ENCODE measurements at regions not wholly inside any gene's neighbourhood (a gene's known extent, or its start where the extent isn't known, plus 50 kb on each side); places are given as distances from the start of the nearest gene placed in this dataset.
"Not testable (repeated sequence)": the region's sequence is repeated elsewhere in the genome, so short reads cannot be mapped to it uniquely, and the experiment has no call there.

DNA sequence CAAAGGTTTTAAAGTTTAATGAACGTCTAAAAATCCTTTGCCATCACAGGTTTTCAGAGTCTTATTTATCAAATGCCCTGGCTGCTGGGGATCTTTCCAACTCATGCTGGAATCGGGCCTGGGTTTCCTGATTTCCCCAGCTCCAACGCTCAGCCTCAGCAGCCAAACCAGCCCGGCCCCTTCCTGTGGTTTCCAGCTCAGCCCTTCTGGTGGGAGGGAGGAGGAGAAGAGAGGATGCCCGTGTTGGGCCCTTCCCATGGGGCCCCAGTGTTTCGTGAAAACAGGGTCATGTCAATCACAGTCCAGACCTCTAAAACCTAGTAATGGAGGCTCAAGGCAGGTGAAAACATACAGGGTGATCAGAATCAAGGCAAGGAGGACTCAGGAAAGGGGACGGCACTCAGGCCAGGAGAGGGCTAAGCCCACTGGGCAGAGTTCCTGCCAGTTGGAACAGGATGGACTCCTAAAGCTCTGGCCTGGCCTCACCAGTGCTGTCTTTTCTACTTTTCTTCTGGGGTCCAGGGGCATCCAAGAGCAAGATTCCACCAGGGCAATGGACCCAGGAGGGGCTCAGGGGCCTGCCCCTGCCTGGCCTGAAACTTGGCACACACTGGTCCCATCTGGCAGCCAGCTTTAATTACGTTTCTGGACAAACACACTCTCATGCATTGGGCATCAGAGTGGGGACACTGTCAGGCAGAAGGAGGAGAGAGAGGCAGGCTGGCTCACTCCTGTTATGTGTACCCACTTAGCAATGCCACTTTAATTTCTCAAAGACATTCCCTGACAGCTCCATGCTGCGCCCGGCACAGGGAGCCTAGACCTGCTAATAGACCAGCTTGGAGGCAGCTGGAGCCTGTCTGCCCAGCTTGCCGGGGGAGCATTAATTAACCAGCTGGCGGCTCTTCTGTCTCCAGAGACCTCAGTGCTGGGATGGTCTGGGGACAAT lies 194.6 kb downstream of the FAM43A start:
- Histone ChIP-seq H3K4me1 (ENCODE audit: control insufficient read depth in 1 of 2, insufficient read depth in 2 of 2, low read length in 2 of 2) (peaks cover 10 to 18% of the 10 kb centered on the region in 2 donors), H3K36me3 (ENCODE audit: control insufficient read depth in 1 of 2, insufficient read depth in 2 of 2, low read length in 2 of 2) (no peaks in the 10 kb centered on the region), H3K4me3 (ENCODE audit: low read depth in 1 of 2, low read length in 2 of 2) (no peak overlapping the region), H3K27ac (ENCODE audit: low read length) (peak overlapping the region; percentile 31), H3K27me3 (ENCODE audit: low read depth, low read length) (no peaks in the 10 kb centered on the region), H3K9me3 (ENCODE audit: control insufficient read depth in 1 of 2, low read length in 2 of 2) (peaks cover 0 to 17% of the 10 kb centered on the region in 2 donors)

DNA sequence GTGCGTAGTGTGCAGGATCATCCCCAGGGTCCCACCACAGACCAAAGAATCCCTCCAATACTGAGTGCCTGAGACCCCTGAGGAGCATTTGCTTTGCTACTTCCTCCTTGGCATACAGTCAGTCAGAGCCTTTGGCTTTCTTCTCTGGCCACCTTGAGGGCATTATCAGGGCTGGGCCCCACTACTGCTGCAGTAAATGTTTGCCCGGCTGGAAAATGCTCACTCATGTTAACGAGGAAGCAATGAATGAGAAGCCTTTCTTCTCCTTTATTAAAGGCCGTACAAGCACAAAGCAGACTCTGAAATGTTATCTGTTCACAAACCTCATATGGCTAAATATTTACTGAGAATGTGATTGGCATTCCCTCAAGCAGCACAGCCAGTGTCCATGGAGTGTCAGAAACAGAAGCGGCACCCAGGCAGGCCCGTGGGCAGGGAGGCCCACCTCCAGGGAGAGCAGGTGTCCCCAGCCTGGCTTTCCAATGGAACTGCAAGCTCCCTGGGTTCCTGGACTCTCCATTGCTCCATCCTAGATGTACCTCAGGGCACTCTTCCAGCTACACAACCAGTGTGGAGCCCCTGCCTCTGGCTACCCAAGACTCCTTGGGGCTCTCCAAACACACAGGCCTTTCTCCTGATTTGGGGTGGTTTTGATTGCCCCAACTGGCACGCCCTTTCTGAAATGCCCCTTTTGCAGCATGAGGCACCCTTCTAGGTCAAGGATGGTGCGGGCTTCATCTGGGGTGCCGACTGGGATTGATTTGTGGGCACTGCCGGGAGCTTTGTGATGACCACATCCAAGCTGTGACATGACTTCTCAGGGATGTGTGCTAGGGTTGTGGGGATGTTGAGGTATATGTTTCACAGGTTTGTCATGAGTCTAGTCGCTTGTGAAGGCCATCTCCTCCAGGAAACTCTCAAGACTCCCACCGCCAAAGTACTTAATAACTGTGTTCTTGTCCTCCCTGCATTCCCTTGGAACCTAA lies 195.6 kb downstream of the FAM43A start:
- Histone ChIP-seq H3K27me3 (ENCODE audit: low read depth, low read length) (no peaks in the 10 kb centered on the region), H3K36me3 (ENCODE audit: control insufficient read depth in 1 of 2, insufficient read depth in 2 of 2, low read length in 2 of 2) (no peaks in the 10 kb centered on the region), H3K4me3 (ENCODE audit: low read depth in 1 of 2, low read length in 2 of 2) (no peak overlapping the region), H3K4me1 (ENCODE audit: control insufficient read depth in 1 of 2, insufficient read depth in 2 of 2, low read length in 2 of 2) (peaks cover 10 to 18% of the 10 kb centered on the region in 2 donors), H3K27ac (ENCODE audit: low read length) (peak overlapping the region; percentile 31), H3K9me3 (ENCODE audit: control insufficient read depth in 1 of 2, low read length in 2 of 2) (peaks cover 0 to 17% of the 10 kb centered on the region in 2 donors)

DNA sequence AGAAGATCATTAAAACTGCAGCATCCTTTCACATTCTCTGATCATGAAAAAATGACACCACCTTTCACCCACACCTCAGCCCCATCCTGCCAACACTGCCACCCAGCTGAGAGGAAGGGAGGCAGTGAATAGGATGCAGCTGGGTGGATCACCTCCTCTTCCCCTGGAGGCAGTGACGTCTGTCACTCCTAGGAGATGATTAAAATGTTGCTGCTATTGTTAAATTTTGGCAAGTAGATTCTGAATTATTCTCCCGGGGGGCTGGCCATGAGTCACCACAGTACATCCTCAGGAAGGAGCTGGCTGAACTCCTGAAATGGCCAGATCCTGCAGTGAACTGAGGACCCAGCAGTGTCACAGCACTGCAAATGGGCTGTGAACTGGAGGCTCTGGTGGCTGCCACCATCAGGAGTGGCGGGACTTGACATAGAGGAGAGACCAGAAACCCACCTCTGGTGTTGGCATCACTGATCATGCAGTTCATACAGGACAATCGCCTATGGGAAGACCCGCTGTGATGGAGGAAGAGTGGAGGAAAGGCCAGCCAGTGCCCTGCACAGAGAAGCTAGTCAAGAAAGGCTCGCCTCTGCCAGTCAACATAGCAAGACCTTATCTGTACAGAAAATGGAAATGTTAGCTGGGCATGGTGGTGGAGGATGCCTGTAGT lies 199.1 kb downstream of the FAM43A start:
- no peaks in the 10 kb centered on the region for H3K27me3 ChIP-seq (ENCODE audit: low read depth, low read length)
- no peaks in the 10 kb centered on the region for H3K36me3 ChIP-seq (ENCODE audit: control insufficient read depth in 1 of 2, insufficient read depth in 2 of 2, low read length in 2 of 2)
- H3K4me1 ChIP-seq (ENCODE audit: control insufficient read depth in 1 of 2, insufficient read depth in 2 of 2, low read length in 2 of 2), result peaks cover 10 to 14% of the 10 kb centered on the region in 2 donors
- H3K4me3 ChIP-seq (ENCODE audit: low read depth in 1 of 2, low read length in 2 of 2), result peak overlapping the region in 1 of 2 donors; percentile 17
- no peak overlapping the region for H3K27ac ChIP-seq (ENCODE audit: low read length)
- peaks cover 0 to 23% of the 10 kb centered on the region in 2 donors for H3K9me3 ChIP-seq (ENCODE audit: control insufficient read depth in 1 of 2, low read length in 2 of 2)

DNA sequence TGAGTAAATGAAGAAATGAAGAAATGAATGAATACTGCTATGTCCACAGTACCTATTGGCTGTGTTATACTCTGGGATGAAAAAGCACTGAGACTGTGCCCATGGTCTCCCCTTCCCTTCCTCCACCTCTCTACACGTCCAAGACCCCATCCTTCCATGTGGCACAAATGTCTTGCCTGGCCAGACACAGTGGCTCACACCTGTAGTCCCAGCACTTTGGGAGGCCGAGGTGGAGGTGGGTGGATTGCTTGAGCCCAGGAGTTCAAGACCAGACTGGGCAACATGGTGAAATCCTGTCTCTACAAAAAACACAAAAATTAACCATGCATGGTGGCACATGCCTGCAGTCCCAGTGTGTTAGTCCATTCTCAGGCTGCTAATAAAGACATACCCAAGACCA lies 200.1 kb downstream of the FAM43A start:
- H3K36me3 ChIP-seq (ENCODE audit: control insufficient read depth in 1 of 2, insufficient read depth in 2 of 2, low read length in 2 of 2), result no peaks in the 10 kb centered on the region
- no peak overlapping the region for H3K27ac ChIP-seq (ENCODE audit: low read length)
- no peaks in the 10 kb centered on the region for H3K27me3 ChIP-seq (ENCODE audit: low read depth, low read length)
- peaks cover 5% of the 10 kb centered on the region in 2 donors for H3K4me1 ChIP-seq (ENCODE audit: control insufficient read depth in 1 of 2, insufficient read depth in 2 of 2, low read length in 2 of 2)
- no peak overlapping the region for H3K4me3 ChIP-seq (ENCODE audit: low read depth in 1 of 2, low read length in 2 of 2)
- H3K9me3 ChIP-seq (ENCODE audit: control insufficient read depth in 1 of 2, low read length in 2 of 2), result peaks cover 0 to 23% of the 10 kb centered on the region in 2 donors

DNA sequence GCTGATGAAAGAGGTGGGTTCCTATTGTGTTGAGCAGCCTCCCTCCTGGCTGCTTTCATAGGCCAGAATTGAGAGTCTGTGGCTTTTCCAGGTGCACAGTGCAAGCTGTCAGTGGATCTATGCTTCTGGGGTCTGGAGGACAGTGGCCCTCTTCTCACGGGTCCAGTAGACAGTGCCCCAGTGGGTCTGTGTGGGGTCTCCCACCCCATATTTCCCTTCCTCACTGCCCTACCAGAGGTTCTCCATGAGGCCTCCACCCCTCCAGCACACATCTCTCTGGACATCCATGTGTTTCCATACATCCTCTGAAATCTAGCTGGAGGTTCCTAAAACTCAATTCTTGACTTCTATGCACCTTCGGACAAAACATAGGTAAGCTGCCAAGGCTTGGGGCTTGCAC lies 201.2 kb downstream of the FAM43A start:
- Histone ChIP-seq H3K9me3 (ENCODE audit: control insufficient read depth in 1 of 2, low read length in 2 of 2) (peaks cover 0 to 23% of the 10 kb centered on the region in 2 donors), H3K27me3 (ENCODE audit: low read depth, low read length) (no peaks in the 10 kb centered on the region), H3K4me3 (ENCODE audit: low read depth in 1 of 2, low read length in 2 of 2) (no peak overlapping the region), H3K4me1 (ENCODE audit: control insufficient read depth in 1 of 2, insufficient read depth in 2 of 2, low read length in 2 of 2) (no peaks in the 10 kb centered on the region), H3K36me3 (ENCODE audit: control insufficient read depth in 1 of 2, insufficient read depth in 2 of 2, low read length in 2 of 2) (no peaks in the 10 kb centered on the region), H3K27ac (ENCODE audit: low read length) (no peak overlapping the region)

DNA sequence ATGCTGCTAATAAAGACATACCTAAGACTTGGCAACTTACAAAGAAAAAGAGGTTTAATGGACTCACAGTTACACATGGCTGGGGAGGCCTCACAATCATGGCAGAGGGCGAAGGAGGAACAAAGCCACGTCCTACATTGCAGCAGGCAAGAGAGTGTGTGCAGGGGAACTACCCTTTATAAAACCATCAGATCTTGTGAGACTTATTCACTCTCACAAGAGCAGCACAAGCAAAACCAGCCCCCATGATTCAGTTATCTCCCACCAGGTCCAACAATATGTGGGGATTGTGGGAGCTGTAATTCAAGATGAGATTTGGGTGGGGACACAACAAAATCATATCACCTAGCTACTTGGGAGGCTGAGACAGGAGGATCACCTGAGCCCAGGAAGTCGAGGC lies 202.4 kb downstream of the FAM43A start:
- not testable (repeated sequence) for H3K27me3 ChIP-seq (ENCODE audit: low read depth, low read length); H3K4me1 ChIP-seq (ENCODE audit: control insufficient read depth in 1 of 2, insufficient read depth in 2 of 2, low read length in 2 of 2); H3K4me3 ChIP-seq (ENCODE audit: low read depth in 1 of 2, low read length in 2 of 2); H3K27ac ChIP-seq (ENCODE audit: low read length); H3K36me3 ChIP-seq (ENCODE audit: control insufficient read depth in 1 of 2, insufficient read depth in 2 of 2, low read length in 2 of 2)
- H3K9me3 ChIP-seq (ENCODE audit: control insufficient read depth in 1 of 2, low read length in 2 of 2), result peaks cover 0 to 23% of the 10 kb centered on the region in 2 donors

DNA sequence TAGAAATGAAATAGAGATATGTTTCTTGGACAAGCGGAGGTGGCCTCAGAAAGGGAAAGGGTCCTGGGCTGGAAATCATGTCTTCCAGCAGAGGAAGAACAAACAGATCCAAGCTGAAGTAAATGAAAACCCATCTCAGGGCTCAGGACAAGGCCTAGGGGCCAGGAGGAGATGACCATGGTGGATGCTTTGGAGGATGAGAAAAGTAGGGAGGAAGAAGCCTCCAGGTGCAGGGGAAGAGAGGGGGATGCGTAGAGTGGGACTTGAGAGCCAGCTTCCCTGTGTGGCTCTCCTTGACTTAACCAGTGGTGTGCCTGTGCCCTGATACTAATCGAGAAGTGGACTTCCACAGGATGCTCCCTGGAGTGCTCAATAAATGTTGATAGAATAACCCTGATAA lies 203.2 kb downstream of the FAM43A start:
- Histone ChIP-seq H3K27me3 (ENCODE audit: low read depth, low read length) (no peaks in the 10 kb centered on the region), H3K27ac (ENCODE audit: low read length) (no peak overlapping the region), H3K36me3 (ENCODE audit: control insufficient read depth in 1 of 2, insufficient read depth in 2 of 2, low read length in 2 of 2) (no peaks in the 10 kb centered on the region), H3K9me3 (ENCODE audit: control insufficient read depth in 1 of 2, low read length in 2 of 2) (peaks cover 0 to 18% of the 10 kb centered on the region in 2 donors), H3K4me3 (ENCODE audit: low read depth in 1 of 2, low read length in 2 of 2) (no peak overlapping the region), H3K4me1 (ENCODE audit: control insufficient read depth in 1 of 2, insufficient read depth in 2 of 2, low read length in 2 of 2) (no peaks in the 10 kb centered on the region)

DNA sequence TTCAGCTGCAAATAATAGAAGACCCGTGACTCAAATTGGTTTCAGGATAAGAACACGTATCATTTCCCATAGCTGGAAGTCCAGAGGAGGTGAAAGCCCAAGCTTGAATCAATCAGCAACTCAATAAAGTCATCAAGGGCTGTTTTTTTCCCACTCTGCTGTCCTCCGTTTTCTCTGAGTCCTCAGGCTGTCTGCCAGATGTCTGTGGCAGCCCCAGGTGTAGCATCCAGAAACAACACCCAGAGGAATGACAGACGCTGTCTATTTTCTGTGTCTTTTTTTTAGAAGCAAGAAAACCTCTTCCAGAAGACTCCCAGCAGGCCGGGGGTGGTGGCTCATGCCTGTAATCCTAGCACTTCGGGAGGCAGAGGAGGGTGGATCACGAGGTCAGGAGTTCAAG lies 204.4 kb downstream of the FAM43A start:
- peaks cover 0 to 7% of the 10 kb centered on the region in 2 donors for H3K9me3 ChIP-seq (ENCODE audit: control insufficient read depth in 1 of 2, low read length in 2 of 2)
- no peaks in the 10 kb centered on the region for H3K4me1 ChIP-seq (ENCODE audit: control insufficient read depth in 1 of 2, insufficient read depth in 2 of 2, low read length in 2 of 2)
- no peaks in the 10 kb centered on the region for H3K27me3 ChIP-seq (ENCODE audit: low read depth, low read length)
- no peak overlapping the region for H3K27ac ChIP-seq (ENCODE audit: low read length)
- H3K4me3 ChIP-seq (ENCODE audit: low read depth in 1 of 2, low read length in 2 of 2), result no peak overlapping the region
- no peaks in the 10 kb centered on the region for H3K36me3 ChIP-seq (ENCODE audit: control insufficient read depth in 1 of 2, insufficient read depth in 2 of 2, low read length in 2 of 2)

DNA sequence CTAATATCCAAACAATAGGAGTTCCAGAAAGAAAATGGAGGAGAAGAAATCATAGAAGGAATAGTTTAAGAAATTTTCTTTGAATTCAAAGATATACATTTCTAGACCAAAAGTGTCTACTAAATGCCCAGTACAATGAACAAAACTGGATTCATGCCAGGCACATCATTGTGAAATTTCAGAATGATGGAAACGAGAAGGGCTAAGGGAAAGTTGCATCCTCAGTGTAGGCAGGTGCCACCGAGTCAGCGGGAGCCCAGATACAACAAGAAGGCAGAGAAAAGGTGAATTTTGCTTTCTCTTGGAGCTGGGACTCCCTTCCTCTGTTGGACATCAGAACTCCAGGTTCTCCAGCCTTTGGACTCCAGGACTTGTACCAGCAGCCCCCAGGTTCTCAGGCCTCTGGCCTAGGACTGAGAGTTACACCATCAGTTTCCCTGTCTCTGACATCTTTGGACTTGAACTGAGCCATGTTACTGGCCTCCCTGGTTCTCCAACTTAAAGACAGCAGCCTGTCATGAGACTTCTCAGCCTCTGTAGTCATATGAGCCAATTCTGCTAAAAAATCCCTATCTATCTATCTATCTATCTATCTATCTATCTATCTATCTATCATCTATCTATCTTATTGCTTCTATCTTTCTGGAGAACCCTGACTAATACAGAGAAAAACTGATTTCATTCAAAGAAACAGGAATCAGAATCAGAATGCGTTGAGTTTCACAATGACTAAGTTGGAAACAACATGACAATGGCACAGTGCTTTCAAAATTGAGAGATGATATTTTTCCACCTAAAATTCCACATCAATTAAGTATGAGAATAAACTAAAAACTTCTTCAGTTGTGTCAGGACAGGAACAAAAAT lies 207.7 kb downstream of the FAM43A start:
- Histone ChIP-seq H3K9me3 (ENCODE audit: control insufficient read depth in 1 of 2, low read length in 2 of 2) (peaks cover 0 to 2% of the 10 kb centered on the region in 2 donors), H3K36me3 (ENCODE audit: control insufficient read depth in 1 of 2, insufficient read depth in 2 of 2, low read length in 2 of 2) (no peaks in the 10 kb centered on the region), H3K27me3 (ENCODE audit: low read depth, low read length) (no peaks in the 10 kb centered on the region), H3K4me3 (ENCODE audit: low read depth in 1 of 2, low read length in 2 of 2) (no peak overlapping the region), H3K4me1 (ENCODE audit: control insufficient read depth in 1 of 2, insufficient read depth in 2 of 2, low read length in 2 of 2) (no peaks in the 10 kb centered on the region), H3K27ac (ENCODE audit: low read length) (no peak overlapping the region)

DNA sequence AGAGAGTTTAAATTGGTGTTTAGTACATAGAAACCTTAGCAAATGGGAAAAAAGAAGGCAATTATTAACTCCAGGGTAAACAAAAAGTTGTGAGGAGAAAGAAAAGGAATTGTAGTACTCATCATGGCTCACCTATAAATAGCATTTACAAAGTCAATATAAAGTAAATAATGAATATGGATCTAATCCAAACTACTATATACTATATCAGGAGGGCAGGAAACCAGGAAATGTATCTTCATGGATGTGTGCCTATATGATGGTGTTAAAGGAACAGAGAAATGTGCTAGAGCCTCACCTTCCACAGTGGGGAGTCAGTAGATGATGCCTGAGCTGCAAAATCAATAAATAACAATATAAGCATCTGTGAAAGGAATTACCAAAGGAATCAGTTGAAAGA lies 208.9 kb downstream of the FAM43A start:
- no peaks in the 10 kb centered on the region for H3K27me3 ChIP-seq (ENCODE audit: low read depth, low read length)
- H3K4me1 ChIP-seq (ENCODE audit: control insufficient read depth in 1 of 2, insufficient read depth in 2 of 2, low read length in 2 of 2), result no peaks in the 10 kb centered on the region
- no peaks in the 10 kb centered on the region for H3K36me3 ChIP-seq (ENCODE audit: control insufficient read depth in 1 of 2, insufficient read depth in 2 of 2, low read length in 2 of 2)
- no peak overlapping the region for H3K27ac ChIP-seq (ENCODE audit: low read length)
- H3K4me3 ChIP-seq (ENCODE audit: low read depth in 1 of 2, low read length in 2 of 2), result no peak overlapping the region
- peaks cover 0 to 2% of the 10 kb centered on the region in 2 donors for H3K9me3 ChIP-seq (ENCODE audit: control insufficient read depth in 1 of 2, low read length in 2 of 2)

Data from muscle layer of duodenum (tissue), 2 donors.